BE2C (cell line): ENCODE measurements at regions not wholly inside any gene's neighbourhood (a gene's known extent, or its start where the extent isn't known, plus 50 kb on each side); places are given as distances from the start of the nearest gene placed in this dataset.

Experiments used
- DNase-seq: peaks from one replicate; pipeline ENCODE4 v3.0.0-alpha.2; 2020
- H3K27me3 ChIP-seq: fragments of 250-450 bp; sonication (Bioruptor Pico); 2 replicates; pipeline ENCODE4 v1.5.1; 2020; ENCODE audit warnings: mild to moderate bottlenecking
- H3K36me3 ChIP-seq: fragments of 250-450 bp; sonication (Bioruptor Pico); 2 replicates; pipeline ENCODE4 v1.5.1; 2020; ENCODE audit warnings: mild to moderate bottlenecking
- H3K4me1 ChIP-seq: fragments of 250-450 bp; sonication (Bioruptor Pico); 2 replicates; pipeline ENCODE4 v1.5.1; 2020
- H3K4me3 ChIP-seq: 2 replicates; pipeline ENCODE4 v1.5.1; 2011; ENCODE audit warnings: low read depth, low read length
- H3K9me3 ChIP-seq: fragments of 250-450 bp; sonication (Bioruptor Pico); 2 replicates; pipeline ENCODE4 v1.5.1; 2020
- TF ChIP-seq, protein P1 (sequence below): IDR thresholded peaks from 2 replicates; pipeline ENCODE4 v1.5.1; 2012; ENCODE audit warnings: mild to moderate bottlenecking, low read depth, low read length

- TF ChIP-seq, protein P1, sequence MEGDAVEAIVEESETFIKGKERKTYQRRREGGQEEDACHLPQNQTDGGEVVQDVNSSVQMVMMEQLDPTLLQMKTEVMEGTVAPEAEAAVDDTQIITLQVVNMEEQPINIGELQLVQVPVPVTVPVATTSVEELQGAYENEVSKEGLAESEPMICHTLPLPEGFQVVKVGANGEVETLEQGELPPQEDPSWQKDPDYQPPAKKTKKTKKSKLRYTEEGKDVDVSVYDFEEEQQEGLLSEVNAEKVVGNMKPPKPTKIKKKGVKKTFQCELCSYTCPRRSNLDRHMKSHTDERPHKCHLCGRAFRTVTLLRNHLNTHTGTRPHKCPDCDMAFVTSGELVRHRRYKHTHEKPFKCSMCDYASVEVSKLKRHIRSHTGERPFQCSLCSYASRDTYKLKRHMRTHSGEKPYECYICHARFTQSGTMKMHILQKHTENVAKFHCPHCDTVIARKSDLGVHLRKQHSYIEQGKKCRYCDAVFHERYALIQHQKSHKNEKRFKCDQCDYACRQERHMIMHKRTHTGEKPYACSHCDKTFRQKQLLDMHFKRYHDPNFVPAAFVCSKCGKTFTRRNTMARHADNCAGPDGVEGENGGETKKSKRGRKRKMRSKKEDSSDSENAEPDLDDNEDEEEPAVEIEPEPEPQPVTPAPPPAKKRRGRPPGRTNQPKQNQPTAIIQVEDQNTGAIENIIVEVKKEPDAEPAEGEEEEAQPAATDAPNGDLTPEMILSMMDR, result no peak
- Histone ChIP-seq H3K4me1 (no peaks in the 10 kb centered on the region), H3K4me3 (no peak overlapping the region), H3K27me3 (no peaks in the 10 kb centered on the region), H3K36me3 (no peaks in the 10 kb centered on the region), H3K9me3 (no peaks in the 10 kb centered on the region)
- no peak for DNase-seq
Observed at GRCh38 chr9:108768744-108769143, 87.0 kb downstream of the ACTL7B start.

GRCh38 chr9:108766626-108767161, 89.1 kb downstream of the ACTL7B start:
- no peak overlapping the region for H3K4me3 ChIP-seq
- no peaks in the 10 kb centered on the region for H3K36me3 ChIP-seq
- H3K27me3 ChIP-seq, result no peaks in the 10 kb centered on the region
- no peaks in the 10 kb centered on the region for H3K9me3 ChIP-seq
- no peak for DNase-seq
- no peaks in the 10 kb centered on the region for H3K4me1 ChIP-seq
- TF ChIP-seq, protein P1, result no peak

- no peaks in the 10 kb centered on the region for H3K4me1 ChIP-seq
- H3K27me3 ChIP-seq, result no peaks in the 10 kb centered on the region
- TF ChIP-seq, protein P1, result no peak
- no peak overlapping the region for H3K4me3 ChIP-seq
- no peaks in the 10 kb centered on the region for H3K36me3 ChIP-seq
- H3K9me3 ChIP-seq, result no peaks in the 10 kb centered on the region
- no peak for DNase-seq
Observed at GRCh38 chr9:108765265-108765664, 90.5 kb downstream of the ACTL7B start.

DNA sequence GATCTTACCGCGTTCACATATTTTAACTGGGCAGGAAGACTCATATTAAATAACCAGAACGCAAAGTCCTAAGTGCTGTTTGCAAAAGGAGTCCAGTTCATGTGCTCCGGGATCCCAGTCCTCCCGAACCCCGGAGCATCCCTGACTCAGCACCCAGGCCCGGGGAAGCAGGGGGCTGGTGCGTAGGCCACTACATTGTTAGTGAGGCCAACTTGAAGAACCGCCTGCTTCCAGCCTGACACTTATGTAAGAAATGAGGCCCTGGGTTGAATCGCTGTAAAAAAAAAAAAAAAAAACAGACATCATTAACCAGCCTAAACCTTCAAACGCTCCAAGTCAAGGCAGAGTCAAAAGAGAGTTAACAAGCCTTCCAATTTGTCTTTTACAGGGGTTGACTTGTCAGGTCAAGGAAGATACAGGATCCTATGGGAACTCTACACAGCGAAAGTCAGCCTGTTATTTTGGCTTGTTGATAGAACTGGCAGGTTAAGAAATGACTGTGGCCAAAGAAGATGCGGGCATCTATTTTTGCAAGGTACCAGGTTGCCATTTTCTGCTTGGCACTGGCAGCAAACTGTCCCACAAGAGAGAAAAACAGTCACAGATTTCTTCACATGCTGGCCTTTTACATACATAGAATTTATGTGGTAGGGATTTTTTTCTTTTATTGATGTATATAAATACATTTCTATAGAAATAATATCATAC, 93.3 kb downstream of the ACTL7B start:
- TF ChIP-seq, protein P1, result no peak
- Histone ChIP-seq H3K4me1 (no peaks in the 10 kb centered on the region), H3K4me3 (no peak overlapping the region), H3K27me3 (no peaks in the 10 kb centered on the region), H3K9me3 (no peaks in the 10 kb centered on the region), H3K36me3 (no peaks in the 10 kb centered on the region)
- no peak for DNase-seq

DNA sequence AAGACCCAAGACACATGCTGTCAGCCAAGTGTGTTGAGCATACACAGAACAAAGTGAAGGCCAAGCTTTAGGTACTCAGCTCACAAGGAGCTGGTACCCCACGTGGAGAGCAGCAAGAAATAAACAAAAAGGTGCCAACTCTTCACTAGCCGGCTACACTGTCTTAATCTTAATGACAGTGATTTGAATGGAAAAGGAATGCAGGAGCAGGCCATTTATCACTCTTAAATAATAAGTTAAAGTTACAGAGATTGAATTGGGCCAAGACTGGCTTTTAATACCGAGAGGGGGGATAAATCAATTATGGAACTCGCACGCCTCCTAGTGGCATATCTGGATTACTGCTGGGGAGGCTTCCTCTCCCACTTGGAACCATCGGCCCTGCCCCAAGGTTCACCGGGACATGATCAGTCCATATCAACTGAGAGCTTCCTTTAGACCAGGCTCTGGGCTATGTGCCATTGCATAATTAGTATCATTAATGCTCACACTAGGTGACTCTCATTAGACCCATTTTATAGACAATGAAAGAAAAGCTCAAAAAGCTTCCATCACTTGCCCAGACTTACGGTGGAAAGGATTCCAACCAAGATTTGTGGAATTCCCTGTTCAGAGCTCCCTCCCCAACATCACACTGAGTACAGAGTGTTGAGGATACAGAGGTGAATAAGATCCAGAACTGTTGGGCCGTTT, 94.0 kb downstream of the ACTL7B start:
- Histone ChIP-seq H3K4me3 (no peak overlapping the region), H3K27me3 (no peaks in the 10 kb centered on the region), H3K36me3 (no peaks in the 10 kb centered on the region), H3K9me3 (no peaks in the 10 kb centered on the region), H3K4me1 (no peaks in the 10 kb centered on the region)
- peak; percentile 60 for DNase-seq
- TF ChIP-seq, protein P1, result peak; percentile 87

DNA sequence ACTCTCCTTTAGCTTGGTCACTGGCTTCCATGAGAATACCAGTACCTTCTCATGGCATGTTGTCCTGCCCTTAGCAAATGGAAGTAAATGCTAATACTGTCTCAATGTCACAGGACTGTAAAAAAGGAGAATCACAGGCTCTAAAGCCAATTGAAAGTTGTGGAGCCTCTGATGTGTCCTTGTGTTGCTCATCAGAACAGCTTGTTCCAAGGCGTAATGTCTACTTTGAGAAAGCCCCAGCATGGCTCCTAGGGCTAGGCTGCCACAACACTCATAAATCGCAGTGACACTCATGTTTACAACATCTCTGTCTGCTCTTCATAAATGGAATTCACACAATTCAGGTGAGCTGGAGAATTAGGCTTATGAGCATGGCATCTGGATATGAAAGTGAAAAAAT, 94.9 kb downstream of the ACTL7B start:
- TF ChIP-seq, protein P1, result no peak
- H3K27me3 ChIP-seq, result no peaks in the 10 kb centered on the region
- H3K36me3 ChIP-seq, result no peaks in the 10 kb centered on the region
- no peaks in the 10 kb centered on the region for H3K4me1 ChIP-seq
- no peak overlapping the region for H3K4me3 ChIP-seq
- no peak for DNase-seq
- no peaks in the 10 kb centered on the region for H3K9me3 ChIP-seq
